Right lobe of liver (tissue), 4 donors: ENCODE measurements at regions not wholly inside any gene's neighbourhood (a gene's known extent, or its start where the extent isn't known, plus 50 kb on each side); places are given as distances from the start of the nearest gene placed in this dataset.

Experiments
- POLR2A ChIP-seq: fragments of 450-650 bp; IDR thresholded peaks from one replicate; pipeline ENCODE4 v1.6.1; 2017; ENCODE audit warnings: antibody characterized with exemption, mild to moderate bottlenecking
- TF ChIP-seq, protein P1 (sequence below), 4 donors: fragments of 200-600 bp in 3 of 4; fragments of 450-650 bp in 1 of 4; IDR thresholded peaks; one replicate each; pipeline versions ENCODE4 v1.5.1 to v1.8.0; 2016 to 2022; ENCODE audit warnings: antibody characterized with exemption in 4 of 4, mild to moderate bottlenecking in 2 of 4
- donor health status: DM: no; HTN: no; CAD: no.
- donor health status: DM: no; HTN: no; CAD: no.
- donor health status: DM: no; HTN: yes; CAD: no.

GRCh38 chr2:74036010-74036409 lies 51.3 kb downstream of the TET3 start:
- TF ChIP-seq, protein P1, sequence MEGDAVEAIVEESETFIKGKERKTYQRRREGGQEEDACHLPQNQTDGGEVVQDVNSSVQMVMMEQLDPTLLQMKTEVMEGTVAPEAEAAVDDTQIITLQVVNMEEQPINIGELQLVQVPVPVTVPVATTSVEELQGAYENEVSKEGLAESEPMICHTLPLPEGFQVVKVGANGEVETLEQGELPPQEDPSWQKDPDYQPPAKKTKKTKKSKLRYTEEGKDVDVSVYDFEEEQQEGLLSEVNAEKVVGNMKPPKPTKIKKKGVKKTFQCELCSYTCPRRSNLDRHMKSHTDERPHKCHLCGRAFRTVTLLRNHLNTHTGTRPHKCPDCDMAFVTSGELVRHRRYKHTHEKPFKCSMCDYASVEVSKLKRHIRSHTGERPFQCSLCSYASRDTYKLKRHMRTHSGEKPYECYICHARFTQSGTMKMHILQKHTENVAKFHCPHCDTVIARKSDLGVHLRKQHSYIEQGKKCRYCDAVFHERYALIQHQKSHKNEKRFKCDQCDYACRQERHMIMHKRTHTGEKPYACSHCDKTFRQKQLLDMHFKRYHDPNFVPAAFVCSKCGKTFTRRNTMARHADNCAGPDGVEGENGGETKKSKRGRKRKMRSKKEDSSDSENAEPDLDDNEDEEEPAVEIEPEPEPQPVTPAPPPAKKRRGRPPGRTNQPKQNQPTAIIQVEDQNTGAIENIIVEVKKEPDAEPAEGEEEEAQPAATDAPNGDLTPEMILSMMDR (IDR thresholded peaks at IDR 0.05), result no peak
- no peak for TF ChIP-seq POLR2A
